HG02759 (cell line): ENCODE measurements at regions not wholly inside any gene's neighbourhood (a gene's known extent, or its start where the extent isn't known, plus 50 kb on each side); places are given as distances from the start of the nearest gene placed in this dataset.
"Not testable (repeated sequence)": the region's sequence is repeated elsewhere in the genome, so short reads cannot be mapped to it uniquely, and the experiment has no call there.

Source experiments
- ATAC-seq: cut with Tn5 transposase; IDR thresholded peaks from one replicate; pipeline ENCODE4 v1.9.1; 2021; ENCODE audit warnings: mild to moderate bottlenecking, moderate library complexity; ENCODE audit not compliant: unreplicated experiment

DNA sequence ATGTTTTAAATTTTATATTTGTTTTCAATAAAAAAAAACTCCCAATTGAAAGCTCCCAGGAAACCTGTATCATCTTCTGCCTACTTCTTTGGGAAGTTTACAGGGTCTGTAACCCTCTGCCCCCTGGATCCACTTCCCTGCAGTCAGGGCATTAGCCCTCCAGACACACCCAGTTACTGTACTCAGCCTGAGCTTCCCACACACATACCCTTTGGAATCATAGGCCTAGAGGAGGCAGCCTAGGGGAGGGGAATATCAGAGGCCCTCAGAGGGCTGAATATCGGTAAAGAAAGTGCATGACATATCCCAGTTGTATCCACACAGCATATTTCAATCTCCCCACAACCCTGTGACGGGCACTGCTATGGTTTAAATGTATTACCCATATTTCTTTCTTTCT, 56.2 kb upstream of the TFPI start:
- ATAC-seq: not testable (repeated sequence)

DNA sequence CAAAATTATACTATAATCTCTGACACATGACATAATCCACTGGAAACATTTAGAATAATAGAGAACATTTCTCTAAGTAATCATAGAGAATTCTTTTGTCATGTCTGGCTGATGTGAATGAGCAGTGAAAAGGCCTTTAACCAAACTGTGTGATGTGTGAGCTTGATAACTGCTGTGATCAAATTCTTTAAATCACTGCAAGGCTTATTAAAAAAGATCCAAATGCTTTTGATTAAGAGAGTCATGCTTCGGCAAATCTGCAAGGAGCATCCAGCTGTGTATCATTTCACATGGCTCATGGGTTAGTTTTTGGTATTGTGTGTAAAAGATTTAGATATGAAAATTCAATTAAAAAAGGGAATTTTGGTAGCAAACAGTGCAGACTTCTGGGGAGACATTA, 58.6 kb upstream of the TFPI start:
- ATAC-seq: no peak

- ATAC-seq: no peak
Observed at GRCh38 chr2:187614756-187615155, 60.5 kb upstream of the TFPI start.

- no peak for ATAC-seq
Observed at GRCh38 chr2:187615364-187615763, 61.1 kb upstream of the TFPI start.

DNA sequence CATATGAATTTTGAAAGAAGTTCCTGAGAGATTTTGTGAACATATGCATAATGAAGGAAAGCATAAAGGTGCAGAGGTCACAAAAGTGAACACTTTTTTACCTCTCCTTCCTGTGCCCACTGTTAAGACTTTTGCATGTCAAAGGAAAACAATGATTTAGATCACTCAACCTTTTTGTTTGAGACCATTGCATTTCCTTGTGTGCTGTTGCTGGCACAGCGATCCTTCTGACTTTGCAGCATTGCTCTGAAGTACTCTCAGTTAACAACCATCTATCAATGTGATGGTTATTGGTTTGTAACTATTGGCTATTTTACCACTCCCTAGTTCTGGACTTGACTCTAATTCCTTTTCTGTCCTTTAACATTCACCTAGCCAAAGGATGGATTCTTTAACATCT, 61.7 kb upstream of the TFPI start:
- ATAC-seq: no peak

- no peak for ATAC-seq
Observed at GRCh38 chr2:187617120-187617519, 62.9 kb upstream of the TFPI start.

GRCh38 chr2:187617905-187618304, 63.7 kb upstream of the TFPI start:
- no peak for ATAC-seq

DNA sequence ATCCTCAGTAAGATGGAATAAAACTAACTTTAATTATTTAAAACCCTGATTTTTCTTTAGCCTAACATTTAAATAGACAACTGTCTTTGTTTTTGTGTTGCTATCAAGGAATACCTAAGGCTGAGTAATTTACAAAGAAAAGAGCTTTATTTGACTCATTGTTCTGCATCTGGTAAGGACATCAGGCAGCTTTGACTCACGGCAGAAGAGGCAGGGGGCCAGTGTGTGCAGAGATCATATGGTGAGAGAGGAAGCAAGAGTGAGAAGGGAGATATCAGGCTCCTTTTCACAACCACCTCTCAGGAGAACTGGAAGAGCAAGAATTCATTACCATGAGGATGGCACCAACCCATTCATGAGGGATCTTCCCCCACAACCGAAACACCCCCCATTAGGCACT, 64.6 kb upstream of the TFPI start:
- ATAC-seq: no peak

GRCh38 chr2:187627153-187627552, 72.9 kb upstream of the TFPI start:
- ATAC-seq: no peak

DNA sequence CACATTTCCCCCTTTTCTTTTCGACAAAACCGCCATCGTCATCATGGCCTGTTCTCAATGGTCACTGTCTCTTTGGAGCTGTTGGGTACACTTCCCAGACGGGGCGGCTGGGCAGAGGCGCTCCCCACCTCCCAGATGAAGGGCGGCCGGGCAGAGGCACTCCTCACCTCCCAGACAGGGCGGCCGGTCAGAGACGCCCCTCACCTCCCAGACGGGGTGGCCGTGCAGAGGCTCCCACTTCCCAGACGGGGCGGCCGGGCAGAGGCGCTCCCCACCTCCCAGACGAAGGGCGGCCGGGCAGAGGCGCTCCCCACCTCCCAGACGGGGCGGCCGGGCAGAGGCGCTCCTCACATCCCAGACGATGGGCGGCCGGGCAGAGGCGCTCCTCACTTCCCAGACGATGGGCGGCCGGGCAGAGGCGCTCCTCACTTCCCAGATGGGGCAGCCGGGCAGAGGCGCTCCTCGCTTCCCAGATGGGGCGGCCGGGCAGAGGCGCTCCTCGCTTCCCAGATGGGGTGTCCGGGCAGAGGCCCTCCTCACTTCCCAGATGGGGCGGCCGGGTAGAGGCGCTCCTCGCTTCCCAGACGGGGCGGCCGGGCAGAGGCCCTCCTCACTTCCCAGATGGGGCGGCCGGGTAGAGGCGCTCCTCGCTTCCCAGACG, 82.6 kb upstream of the TFPI start:
- not testable (repeated sequence) for ATAC-seq

- ATAC-seq: not testable (repeated sequence)
Observed at GRCh38 chr2:187637392-187637740, 83.1 kb upstream of the TFPI start.

DNA sequence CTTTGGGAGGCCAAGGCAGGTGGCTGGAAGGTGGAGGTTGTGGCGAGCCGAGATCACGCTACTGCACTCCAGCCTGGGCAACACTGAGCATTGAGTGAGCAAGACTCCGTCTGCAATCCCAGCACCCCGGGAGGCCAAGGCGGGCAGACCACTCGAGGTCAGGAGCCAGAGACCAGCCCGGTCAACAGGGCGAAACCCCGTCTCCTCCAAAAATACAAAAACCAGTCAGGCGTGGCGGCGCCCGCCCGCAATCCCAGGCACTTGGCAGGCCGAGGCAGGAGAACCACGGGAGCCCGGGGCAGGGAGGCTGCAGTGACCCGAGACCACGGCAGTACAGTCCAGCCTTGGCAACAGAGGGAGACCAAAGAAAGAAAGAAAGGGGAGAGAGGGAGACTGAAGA, 83.5 kb upstream of the TFPI start:
- ATAC-seq: not testable (repeated sequence)

DNA sequence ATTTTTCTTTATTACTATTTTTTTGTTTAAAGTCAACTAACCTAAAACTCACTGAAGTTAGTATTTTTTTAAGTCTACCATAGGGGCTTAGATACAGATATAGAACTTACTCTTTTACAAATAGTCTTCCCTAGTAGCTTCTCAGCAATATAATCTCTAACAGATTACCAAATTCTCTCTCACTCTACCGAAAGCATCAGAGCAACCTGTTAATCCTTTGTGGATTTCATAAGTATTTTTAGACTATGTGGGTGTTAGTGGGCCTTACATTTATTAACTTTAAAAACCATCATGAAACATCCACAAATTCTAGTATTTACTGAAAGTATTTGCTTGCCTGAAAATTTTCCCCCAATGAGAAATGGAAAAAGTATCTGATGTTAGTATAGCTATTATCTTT, 84.6 kb upstream of the TFPI start:
- no peak for ATAC-seq

DNA sequence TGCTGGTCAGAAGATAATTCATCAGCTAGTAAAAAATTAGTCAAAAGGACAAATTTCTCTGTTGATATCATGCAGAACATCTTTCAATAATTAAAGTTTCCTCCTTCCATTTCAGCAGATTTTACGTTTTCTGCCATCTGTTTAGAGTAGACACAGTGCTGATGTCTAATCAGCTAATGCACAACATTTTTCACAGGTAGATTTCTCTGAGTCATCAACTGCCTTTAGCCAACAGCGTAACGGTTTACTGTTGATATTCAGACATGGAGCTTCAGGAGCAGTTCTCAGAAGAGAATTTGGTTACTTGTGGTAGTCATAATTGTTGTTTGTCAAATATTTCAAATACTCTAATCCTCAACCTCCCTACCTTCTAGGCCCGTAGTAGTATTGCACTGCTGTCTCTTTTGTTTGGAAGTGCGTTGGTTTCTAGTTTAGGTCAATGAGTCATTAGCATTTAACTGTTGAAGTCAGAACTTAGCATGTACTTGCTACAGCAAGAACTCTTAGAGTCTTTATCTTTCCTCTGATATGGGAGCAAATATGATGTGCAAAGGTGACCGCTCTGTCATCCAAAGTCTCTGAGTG, 86.8 kb upstream of the TFPI start:
- no peak for ATAC-seq

DNA sequence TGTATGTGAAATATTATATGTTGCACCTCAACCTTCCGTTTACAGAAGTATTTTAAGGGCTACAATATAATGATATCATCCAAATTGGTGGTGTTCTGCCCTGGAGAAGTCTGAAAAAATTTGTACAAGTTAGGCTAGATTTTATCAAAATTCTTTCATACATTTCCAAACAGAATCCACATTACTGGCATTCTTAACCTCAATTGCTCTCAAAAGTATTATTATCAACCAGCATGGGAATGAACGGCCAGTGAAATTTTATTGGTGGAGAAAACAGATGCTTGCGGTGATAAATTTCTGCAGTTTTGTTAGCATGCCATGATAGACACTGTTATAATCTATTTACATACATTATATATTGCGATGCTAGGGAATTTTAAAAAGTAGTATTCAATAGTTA, 88.3 kb upstream of the TFPI start:
- no peak for ATAC-seq

DNA sequence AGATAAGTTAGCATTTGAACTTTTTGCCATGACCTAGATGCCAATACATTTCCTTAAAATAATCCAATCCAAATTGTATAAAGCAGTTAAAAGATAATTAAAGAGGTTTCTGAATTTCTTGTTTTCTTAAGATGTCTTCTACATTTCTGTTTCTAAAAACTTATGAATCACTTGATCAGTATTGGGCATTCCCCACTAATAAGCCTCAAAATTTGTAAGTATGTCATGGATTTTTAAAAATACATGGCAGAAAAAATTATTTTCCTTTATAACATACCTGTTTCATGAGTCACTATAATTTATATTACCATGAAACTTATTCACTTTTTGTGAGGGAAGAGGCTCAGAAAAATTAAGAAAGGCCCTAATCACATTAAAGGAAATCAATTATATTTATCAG, 90.3 kb upstream of the TFPI start:
- ATAC-seq: no peak

DNA sequence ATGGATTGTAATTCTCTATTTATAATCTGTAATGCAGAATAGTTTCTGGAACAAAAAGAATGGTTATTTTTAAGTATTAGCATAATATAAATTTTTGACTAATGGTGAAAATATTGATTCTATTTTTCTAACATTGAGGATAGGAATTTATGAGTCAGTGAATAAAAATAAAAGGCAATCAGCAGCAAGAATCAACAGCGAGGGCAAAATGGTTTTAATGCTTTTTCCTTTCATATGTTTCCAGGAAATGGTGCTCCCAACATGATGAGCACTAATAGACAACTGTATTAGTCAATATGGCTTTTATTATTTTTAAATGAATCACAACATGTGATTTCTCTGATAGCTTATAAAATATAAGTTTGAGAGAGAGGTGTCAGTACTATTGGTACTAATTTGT, 90.7 kb upstream of the TFPI start:
- ATAC-seq: no peak

- ATAC-seq: no peak
Observed at GRCh38 chr2:187646556-187646955, 92.3 kb upstream of the TFPI start.

DNA sequence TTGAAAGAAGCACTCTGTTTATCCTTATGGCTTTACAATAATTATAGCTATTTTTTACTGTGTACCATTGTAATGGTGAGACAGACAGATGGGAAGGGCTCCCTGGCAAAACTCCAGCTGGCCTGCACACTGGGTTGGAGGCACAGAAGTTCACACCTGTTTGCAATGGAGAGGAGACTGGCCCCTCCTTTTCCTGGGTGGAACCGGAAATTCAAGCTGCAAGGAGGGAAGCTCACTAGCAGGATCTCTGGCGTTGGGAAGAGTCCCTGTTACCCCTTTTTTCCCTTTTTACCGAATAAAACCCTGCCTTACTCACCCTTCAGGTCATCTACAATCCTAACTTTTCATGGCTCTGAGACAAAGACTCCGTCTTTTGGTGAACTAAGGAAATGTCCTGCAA, 100.3 kb upstream of the TFPI start:
- no peak for ATAC-seq

DNA sequence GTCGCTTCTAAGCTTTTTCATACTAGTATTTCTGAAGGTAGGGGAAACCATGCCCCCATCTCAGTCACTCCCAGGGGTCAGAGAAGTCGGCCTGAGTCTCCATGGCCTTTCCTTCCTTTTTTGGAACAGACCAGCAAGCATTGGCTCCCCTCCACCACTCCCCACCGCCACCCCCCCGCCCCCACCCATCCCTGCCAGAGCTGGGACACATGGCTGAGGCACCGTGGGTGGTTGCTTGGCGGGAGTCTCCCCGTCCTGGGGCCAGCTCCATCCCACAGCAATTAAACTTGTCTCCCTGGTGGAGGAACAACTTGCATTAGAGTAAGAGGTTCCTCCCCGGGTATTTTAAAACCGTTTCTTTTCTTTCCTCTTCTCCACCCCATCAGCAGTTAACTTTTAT, 100.8 kb upstream of the TFPI start:
- no peak for ATAC-seq

- ATAC-seq: no peak
Observed at GRCh38 chr2:187656123-187656522, 101.9 kb upstream of the TFPI start.

GRCh38 chr2:187658952-187659525, 104.8 kb upstream of the TFPI start:
- ATAC-seq: no peak

GRCh38 chr2:187676050-187676449, 121.8 kb upstream of the TFPI start:
- not testable (repeated sequence) for ATAC-seq
